Neural cell (in vitro differentiated cells): ENCODE measurements at regions not wholly inside any gene's neighbourhood (a gene's known extent, or its start where the extent isn't known, plus 50 kb on each side); places are given as distances from the start of the nearest gene placed in this dataset.

Experiments
- H2AFZ ChIP-seq: fragments of 200-600, 300-800 bp; sonication (generic), shearing (Covaris generic); 2 replicates; pipeline ENCODE4 v1.6.0; 2014; ENCODE audit warnings: low read depth, mild to moderate bottlenecking, antibody characterized with exemption, low read length, moderate library complexity
- H3F3A ChIP-seq: fragments of 200-600 bp; shearing (Covaris generic); 2 replicates; pipeline ENCODE4 v1.6.1; 2016; ENCODE audit warnings: mild to moderate bottlenecking, moderate library complexity, mixed read lengths, antibody characterized with exemption, low read length; ENCODE audit not compliant: insufficient read depth, poor library complexity, severe bottlenecking
- H3K27ac ChIP-seq: fragments of 200-600, 300-800 bp; sonication (generic), shearing (Covaris generic); 2 replicates; pipeline ENCODE4 v1.5.1; 2014; ENCODE audit warnings: mild to moderate bottlenecking, low read length, moderate library complexity
- H3K27me3 ChIP-seq: fragments of 300-800, 200-600 bp; sonication (generic), shearing (Covaris generic); 2 replicates; pipeline ENCODE4 v1.6.0; 2014; ENCODE audit warnings: mild to moderate bottlenecking, low read depth, low read length, moderate library complexity; ENCODE audit not compliant: insufficient read depth
- H3K36me3 ChIP-seq: fragments of 300-800, 200-600 bp; sonication (generic), shearing (Covaris generic); 2 replicates; pipeline ENCODE4 v1.5.1; 2014; ENCODE audit warnings: mild to moderate bottlenecking, antibody characterized with exemption, low read length, moderate library complexity; ENCODE audit not compliant: insufficient read depth
- H3K4me2 ChIP-seq: fragments of 300-800, 200-600 bp; sonication (generic), shearing (Covaris generic); 2 replicates; pipeline ENCODE4 v1.6.0; 2014; ENCODE audit warnings: mild to moderate bottlenecking, low read length
- H3K4me3 ChIP-seq: fragments of 300-800, 200-600 bp; sonication (generic), shearing (Covaris generic); 2 replicates; pipeline ENCODE4 v1.5.1; 2014; ENCODE audit warnings: mild to moderate bottlenecking, low read length, moderate library complexity
- H3K79me2 ChIP-seq: fragments of 200-600 bp; shearing (Covaris generic); replicated peaks from 2 replicates; pipeline ENCODE4 v1.6.0; 2014; ENCODE audit warnings: mild to moderate bottlenecking, low read length, moderate library complexity; ENCODE audit not compliant: insufficient read depth
- H3K9ac ChIP-seq: fragments of 300-800, 200-600 bp; sonication (generic), shearing (Covaris generic); 2 replicates; pipeline ENCODE4 v1.6.1; 2016; ENCODE audit warnings: mild to moderate bottlenecking, low read length, mixed read lengths
- H3K9me2 ChIP-seq: fragments of 200-600 bp; shearing (Covaris generic); 2 replicates; pipeline ENCODE4 v1.6.1; 2016; ENCODE audit warnings: mild to moderate bottlenecking, low read length, mixed read lengths; ENCODE audit not compliant: insufficient read depth
- H3K9me3 ChIP-seq: fragments of 200-600, 300-800 bp; sonication (generic), shearing (Covaris generic); 2 replicates; pipeline ENCODE4 v1.6.1; 2016; ENCODE audit warnings: mild to moderate bottlenecking, mixed run types, low read length, moderate library complexity, mixed read lengths
- H4K20me1 ChIP-seq: fragments of 200-600 bp; shearing (Covaris generic); 2 replicates; pipeline ENCODE4 v1.6.1; 2016; ENCODE audit warnings: mild to moderate bottlenecking, mixed run types; ENCODE audit not compliant: insufficient read depth
- CTCF ChIP-seq: fragments of 450-650 bp; IDR thresholded peaks from 2 replicates; pipeline ENCODE4 v1.5.1; 2014; ENCODE audit warnings: antibody characterized with exemption, mild to moderate bottlenecking, moderate library complexity; ENCODE audit not compliant: poor library complexity, severe bottlenecking
- EP300 ChIP-seq: fragments of 450-650 bp; conservative IDR thresholded peaks from 2 replicates; pipeline ENCODE4 v1.6.1; 2014; ENCODE audit warnings: antibody characterized with exemption, mild to moderate bottlenecking, moderate library complexity; ENCODE audit not compliant: poor library complexity, severe bottlenecking
- EZH2 ChIP-seq: fragments of 200-600, 300-800 bp; shearing (Covaris generic), sonication (generic); IDR thresholded peaks from 2 replicates; pipeline ENCODE4 v1.6.1; 2014; ENCODE audit warnings: antibody characterized with exemption, low read length, borderline replicate concordance, mild to moderate bottlenecking; ENCODE audit not compliant: insufficient read depth, poor library complexity, severe bottlenecking
- MXI1 ChIP-seq: fragments of 450-650 bp; conservative IDR thresholded peaks from 2 replicates; pipeline ENCODE4 v1.6.1; 2014; ENCODE audit warnings: antibody characterized with exemption, mild to moderate bottlenecking; ENCODE audit not compliant: poor library complexity, severe bottlenecking
- POLR2AphosphoS5 ChIP-seq: IDR thresholded peaks from 2 replicates; pipeline ENCODE4 v1.6.1; 2012
- RAD21 ChIP-seq: fragments of 450-650 bp; conservative IDR thresholded peaks from 2 replicates; pipeline ENCODE4 v1.6.1; 2014; ENCODE audit warnings: antibody characterized with exemption, mild to moderate bottlenecking, moderate library complexity
- REST ChIP-seq: IDR thresholded peaks from 2 replicates; pipeline ENCODE4 v1.6.1; 2012; ENCODE audit warnings: borderline replicate concordance
- SMC3 ChIP-seq: fragments of 450-650 bp; conservative IDR thresholded peaks from 2 replicates; pipeline ENCODE4 v1.6.1; 2014; ENCODE audit warnings: antibody characterized with exemption, mild to moderate bottlenecking, moderate library complexity; ENCODE audit not compliant: poor library complexity
- TAF1 ChIP-seq: IDR thresholded peaks from 2 replicates; pipeline ENCODE4 v1.6.1; 2012; ENCODE audit warnings: low read depth

GRCh38 chr5:12413585-12413984 lies 509.3 kb upstream of the CTNND2 start:
- Histone ChIP-seq H3K36me3 (no peaks in the 10 kb centered on the region), H3K4me3 (no peak overlapping the region), H3K4me2 (no peak overlapping the region), H3K27ac (no peak overlapping the region), H3K9ac (no peak overlapping the region), H3F3A (no peaks in the 10 kb centered on the region), H3K27me3 (no peaks in the 10 kb centered on the region), H3K9me3 (no peaks in the 10 kb centered on the region), H3K79me2 (no peaks in the 10 kb centered on the region), H2AFZ (no peak overlapping the region), H3K9me2 (no peaks in the 10 kb centered on the region), H4K20me1 (no peaks in the 10 kb centered on the region)
- TF ChIP-seq SMC3 (peak; percentile 58), RAD21 (peak; percentile 61), TAF1 (no peak), POLR2AphosphoS5 (peak; percentile 22), CTCF (peak; percentile 53), EZH2 (no peak)

GRCh38 chr5:12413075-12413474 lies 508.8 kb upstream of the CTNND2 start:
- H3K9ac ChIP-seq = no peak overlapping the region
- H3K36me3 ChIP-seq = no peaks in the 10 kb centered on the region
- H4K20me1 ChIP-seq = no peaks in the 10 kb centered on the region
- no peak overlapping the region for H3K27ac ChIP-seq
- no peaks in the 10 kb centered on the region for H3K79me2 ChIP-seq
- no peaks in the 10 kb centered on the region for H3K27me3 ChIP-seq
- H3K9me3 ChIP-seq = no peaks in the 10 kb centered on the region
- H3K4me2 ChIP-seq = no peak overlapping the region
- TF ChIP-seq EZH2 = no peak
- TF ChIP-seq TAF1 = no peak
- no peak for TF ChIP-seq POLR2AphosphoS5
- no peak for TF ChIP-seq REST
- no peak for TF ChIP-seq RAD21
- no peak for TF ChIP-seq EP300
- no peak for TF ChIP-seq CTCF
- TF ChIP-seq MXI1 = no peak
- no peak for TF ChIP-seq SMC3
- no peak overlapping the region for H3K4me3 ChIP-seq
- H3F3A ChIP-seq = no peaks in the 10 kb centered on the region
- H2AFZ ChIP-seq = no peak overlapping the region
- H3K9me2 ChIP-seq = no peaks in the 10 kb centered on the region
